HepG2 (cell line): ENCODE measurements at regions not wholly inside any gene's neighbourhood (a gene's known extent, or its start where the extent isn't known, plus 50 kb on each side); places are given as distances from the start of the nearest gene placed in this dataset.

Source experiments
- ATAC-seq: fragments of 200-7000 bp; cut with Tn5 transposase; 3 replicates; pipeline ENCODE4 v1.9.1; 2020; ENCODE audit warnings: mild to moderate bottlenecking, moderate library complexity
- BruUV-seq: library from RNA; stranded (reverse); fragments of 400-500 nt; replicated peaks from 2 replicates; lab custom pipeline; 2021; lab: Mats Ljungman, UMichigan
- CTCF ChIA-PET: fragments of 300-600 bp; formaldehyde crosslinking; extraction: SDS; loops from one replicate; lab custom pipeline; 2021; ENCODE audit warnings: low total read pairs, inconsistent platforms, low intra/inter-chr PET ratio; lab: Yijun Ruan, JAX
- POLR2A ChIA-PET: fragments of 350-600 bp; sonication (Branson Sonifier 250); formaldehyde crosslinking; loops from one replicate; lab custom pipeline; 2020; ENCODE audit warnings: antibody characterized with exemption, inconsistent platforms; lab: Yijun Ruan, JAX
- DNase-seq: peaks from one replicate; pipeline ENCODE4 v3.0.0-alpha.2; 2015; ENCODE audit warnings: low spot score
- FAIRE-seq: peaks from 3 replicates; lab custom pipeline; 2011; peaks lifted over from hg19 to GRCh38; lab: Jason Lieb, UNC
- H2AFZ ChIP-seq: one replicate; pipeline ENCODE4 v1.6.1; 2011; ENCODE audit warnings: low read length, inconsistent platforms
- H3K27ac ChIP-seq: fragments of 300-600 bp; 3 replicates; pipeline ENCODE4 v1.8.0; 2011; ENCODE audit warnings: mixed run types, mild to moderate bottlenecking, mixed read lengths, low read length, inconsistent platforms; ENCODE audit not compliant: insufficient read depth; ENCODE audit errors: extremely low read length
- H3K27me3 ChIP-seq, 2 experiments: fragments of 200-600 bp in 1 of 2; 2 replicates in 1 of 2; 3 replicates in 1 of 2; pipeline versions ENCODE4 v1.6.0 to v1.8.0; 2011; ENCODE audit warnings: low read length in 2 of 2, mild to moderate bottlenecking in 2 of 2, moderate library complexity in 2 of 2, inconsistent platforms in 1 of 2; ENCODE audit not compliant: insufficient read depth in 2 of 2, control insufficient read depth in 1 of 2
- H3K36me3 ChIP-seq, 2 experiments: fragments of 200-600 bp in 1 of 2; replicated peaks in 1 of 2; 2 replicates in 1 of 2; 3 replicates in 1 of 2; pipeline versions ENCODE4 v1.5.1 to v1.8.0; 2011; ENCODE audit warnings: low read length in 2 of 2, inconsistent platforms in 1 of 2; ENCODE audit not compliant: insufficient read depth in 2 of 2, control insufficient read depth in 1 of 2
- H3K4me1 ChIP-seq: 2 replicates; pipeline ENCODE4 v1.5.1; 2012; ENCODE audit warnings: low read length, inconsistent platforms; ENCODE audit not compliant: insufficient read depth
- H3K4me2 ChIP-seq: 2 replicates; pipeline ENCODE4 v1.6.0; 2011; ENCODE audit warnings: low read depth, low read length, inconsistent platforms
- H3K4me3 ChIP-seq, 3 experiments: fragments of 200-600 bp in 1 of 3; sonication (generic), shearing (Covaris generic) in 1 of 3; replicated peaks in 1 of 3; 2 replicates each; pipeline ENCODE4 v1.5.1; 2011 to 2016; ENCODE audit warnings: low read length in 3 of 3, inconsistent platforms in 2 of 3, low read depth in 2 of 3, mild to moderate bottlenecking in 2 of 3, control low read depth in 1 of 3, mixed read lengths in 1 of 3; ENCODE audit not compliant: insufficient read depth in 1 of 3
- H3K79me2 ChIP-seq: one replicate; pipeline ENCODE4 v1.6.1; 2011; ENCODE audit warnings: low read length, inconsistent platforms; ENCODE audit not compliant: insufficient read depth
- H3K9ac ChIP-seq: 2 replicates; pipeline ENCODE4 v1.6.0; 2011; ENCODE audit warnings: mild to moderate bottlenecking, low read depth, low read length, inconsistent platforms; ENCODE audit not compliant: insufficient read depth
- H3K9me3 ChIP-seq: 2 replicates; pipeline ENCODE4 v1.5.1; 2012; ENCODE audit warnings: mild to moderate bottlenecking, low read length
- H4K20me1 ChIP-seq: 2 replicates; pipeline ENCODE4 v1.6.0; 2011; ENCODE audit warnings: inconsistent platforms, mild to moderate bottlenecking, low read length, moderate library complexity; ENCODE audit not compliant: insufficient read depth
- ASH2L ChIP-seq: fragments of 300-600, 200-600 bp; sonication (generic); IDR thresholded peaks from 2 replicates; pipeline ENCODE4 v1.7.0; 2017; ENCODE audit warnings: low read depth, mild to moderate bottlenecking, moderate library complexity, mixed read lengths, low read length; ENCODE audit not compliant: insufficient read length
- ELF1 ChIP-seq: sonication (generic); formaldehyde crosslinking; IDR thresholded peaks from 2 replicates; pipeline ENCODE4 v1.4.0; 2020; ENCODE audit warnings: missing genetic modification reagents
- HNRNPH1 ChIP-seq: fragments of 200-400 bp; formaldehyde crosslinking; optimal IDR thresholded peaks from 2 replicates; pipeline ENCODE3; 2017; ENCODE audit warnings: mild to moderate bottlenecking, low read depth, low read length
- NFRKB ChIP-seq: fragments of 450-650 bp; IDR thresholded peaks from 2 replicates; pipeline ENCODE4 v1.6.1; 2017
- PAXIP1 ChIP-seq: sonication (generic); formaldehyde crosslinking; conservative IDR thresholded peaks from 2 replicates; pipeline ENCODE4 v1.4.0; 2020; ENCODE audit warnings: mild to moderate bottlenecking, missing genetic modification reagents, moderate library complexity
- PCBP2 ChIP-seq: fragments of 200-400 bp; formaldehyde crosslinking; optimal IDR thresholded peaks from 2 replicates; pipeline ENCODE3; 2018; ENCODE audit warnings: low read length, low read depth; ENCODE audit not compliant: poor library complexity, severe bottlenecking
- PHB2 ChIP-seq: fragments of 450-650 bp; IDR thresholded peaks from 2 replicates; pipeline ENCODE4 v1.6.1; 2018; ENCODE audit not compliant: partially characterized antibody
- RXRA ChIP-seq: sonication (generic); formaldehyde crosslinking; IDR thresholded peaks from 2 replicates; pipeline ENCODE4 v1.5.1; 2020; ENCODE audit warnings: missing genetic modification reagents
- TRIM24 ChIP-seq: sonication (generic); formaldehyde crosslinking; IDR thresholded peaks from 2 replicates; pipeline ENCODE4 v1.8.0; 2022; ENCODE audit warnings: mild to moderate bottlenecking, missing genetic modification reagents
- YEATS2 ChIP-seq: sonication (generic); formaldehyde crosslinking; IDR thresholded peaks from 2 replicates; pipeline ENCODE4 v1.4.0; 2020; ENCODE audit warnings: missing genetic modification reagents, borderline replicate concordance
- ZNF101 ChIP-seq: sonication (generic); formaldehyde crosslinking; IDR thresholded peaks from 2 replicates; pipeline ENCODE4 v1.4.0; 2020; ENCODE audit warnings: mild to moderate bottlenecking, low read depth, missing genetic modification reagents, borderline replicate concordance
- ZNF572 ChIP-seq: sonication (generic); formaldehyde crosslinking; IDR thresholded peaks from 2 replicates; pipeline ENCODE4 v1.5.1; 2020; ENCODE audit warnings: mild to moderate bottlenecking, missing genetic modification reagents
- ZNF878 ChIP-seq: sonication (generic); formaldehyde crosslinking; IDR thresholded peaks from 2 replicates; pipeline ENCODE4 v1.8.1; 2023; ENCODE audit warnings: mild to moderate bottlenecking, missing genetic modification reagents, moderate library complexity
- WGBS: methylation state at CpG from one replicate; pipeline ENCODE4 v1.1.6; 2017; ENCODE audit warnings: low lambda C conversion rate; 5-methylcytosine and 5-hydroxymethylcytosine counted together
- in situ Hi-C: cut with HindIII; loops from 2 replicates; pipeline ENCODE4 v1.10.0; 2017; ENCODE audit warnings: low pct_unique_long_range_greater_than_20kb; ENCODE audit not compliant: extremely low pct_ligation_motif_present
- intact Hi-C: fragments of 100-400 bp; cut with micrococcal nuclease; formaldehyde crosslinking; loops from one replicate; pipeline ENCODE4 v1.10.0; 2022; ENCODE audit not compliant: unreplicated experiment

DNA sequence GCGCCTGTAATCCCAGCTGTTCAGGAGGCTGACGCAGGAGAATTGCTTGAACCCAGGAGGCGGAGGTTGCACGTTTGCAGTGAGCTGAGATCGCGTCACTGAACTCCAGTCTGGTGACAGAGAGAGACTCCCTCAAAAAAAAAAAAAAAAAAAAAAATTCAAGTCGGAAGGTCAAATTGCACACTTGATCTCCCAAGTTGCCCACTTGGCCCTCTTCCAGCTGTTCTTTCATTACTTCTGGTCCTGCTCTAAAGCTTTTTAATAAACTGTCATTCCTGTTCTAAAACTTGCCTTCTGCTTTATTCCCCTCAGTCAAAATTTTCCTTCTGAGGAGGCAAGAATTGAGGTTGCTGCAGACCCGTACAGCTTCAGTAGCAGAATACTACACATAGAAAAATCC is 2358.0 kb downstream of the ARAP2 start:
- no peak overlapping the region for H3K4me2 ChIP-seq
- no peaks in the 10 kb centered on the region for H4K20me1 ChIP-seq
- H3K4me3 ChIP-seq = no peak overlapping the region
- H3K27me3 ChIP-seq = no peaks in the 10 kb centered on the region
- ATAC-seq (no peak), DNase-seq (no peak), FAIRE-seq (no peak)
- no peaks in the 10 kb centered on the region for H3K4me1 ChIP-seq
- ChIA-PET POLR2A (no interaction called here), CTCF (no interaction called here)
- H2AFZ ChIP-seq = no peak overlapping the region
- H3K9me3 ChIP-seq = peaks cover 66% of the 10 kb centered on the region
- intact Hi-C loops = no loop called here
- H3K27ac ChIP-seq = no peak overlapping the region
- no peaks in the 10 kb centered on the region for H3K36me3 ChIP-seq
- H3K9ac ChIP-seq = no peak overlapping the region
- TF ChIP-seq YEATS2 (no peak), TRIM24 (CRISPR knock-in tag) (no peak), ZNF572 (CRISPR knock-in tag) (no peak), ASH2L (no peak), RXRA (CRISPR knock-in tag) (no peak), NFRKB (no peak), PHB2 (no peak), ZNF878 (CRISPR knock-in tag) (no peak), PAXIP1 (CRISPR knock-in tag) (no peak), HNRNPH1 (no peak), PCBP2 (no peak), ELF1 (CRISPR knock-in tag) (no peak), ZNF101 (CRISPR knock-in tag) (no peak)
- BruUV-seq = no TSS peak
- WGBS = 15% methylated on average over 8 of the region's 8 CpGs
- in situ Hi-C loops = no loop called here
- H3K79me2 ChIP-seq = no peaks in the 10 kb centered on the region
